ENCODE measurements at regions not wholly inside any gene's neighbourhood (a gene's known extent, or its start where the extent isn't known, plus 50 kb on each side); places are given as distances from the start of the nearest gene placed in this dataset.

- TF ChIP-seq CTCF (IDR thresholded peaks at IDR 0.05; ENCODE audit: insufficient read depth, low read length, poor library complexity, severe bottlenecking) (no peak), EZH2phosphoT487 (conservative IDR thresholded peaks at IDR 0.05; ENCODE audit: low read length) (no peak)
Observed at GRCh38 chr3:95758707-95759106, 1055.7 kb upstream of the EPHA6 start.
